Left lung (tissue), 4 donors: ENCODE measurements at regions not wholly inside any gene's neighbourhood (a gene's known extent, or its start where the extent isn't known, plus 50 kb on each side); places are given as distances from the start of the nearest gene placed in this dataset.
A peak's percentile ranks its signal among the peaks of the same experiment; 100 is the strongest.

ENCODE experiments used
- ATAC-seq: fragments of 200-7000 bp; cut with Tn5 transposase; one replicate; pipeline ENCODE4 v1.9.1; 2020; ENCODE audit warnings: moderate library complexity
- DNase-seq, 4 donors: peaks; one replicate each; pipeline ENCODE4 v3.0.0-alpha.2; 2013 to 2020
- H3K27ac ChIP-seq, 2 donors: fragments of 200-600 bp; sonication (generic) in 1 of 2; one replicate each; pipeline versions ENCODE4 v1.5.0 to v1.8.0; 2020 to 2021
- H3K27me3 ChIP-seq, 2 donors: fragments of 200-600 bp; sonication (generic) in 1 of 2; one replicate each; pipeline versions ENCODE4 v1.5.0 to v1.8.0; 2020 to 2021
- H3K36me3 ChIP-seq, 2 donors: fragments of 200-600 bp; sonication (generic) in 1 of 2; one replicate each; pipeline versions ENCODE4 v1.5.0 to v1.8.0; 2020 to 2021
- H3K4me1 ChIP-seq, 2 donors: fragments of 200-600 bp; one replicate each; pipeline ENCODE4 v1.8.0; 2021
- H3K4me3 ChIP-seq, 2 donors: fragments of 200-600 bp; sonication (generic) in 1 of 2; one replicate each; pipeline versions ENCODE4 v1.5.0 to v1.8.0; 2020 to 2021; ENCODE audit warnings: mild to moderate bottlenecking in 1 of 2
- H3K9me3 ChIP-seq, 2 donors: fragments of 200-600 bp; sonication (generic) in 1 of 2; one replicate each; pipeline versions ENCODE4 v1.5.0 to v1.8.0; 2020 to 2021
- CTCF ChIP-seq, 2 donors: fragments of 200-600 bp; sonication (generic) in 1 of 2; IDR thresholded peaks; one replicate each; pipeline versions ENCODE4 v1.5.0 to v1.8.0; 2021; ENCODE audit warnings: antibody characterized with exemption in 2 of 2
- intact Hi-C, 2 donors: fragments of 100-400 bp; cut with DNase I; formaldehyde crosslinking; loops; one replicate each; pipeline versions ENCODE4 v1.11.2 to v1.14.2; 2022
- donor health status: DM: no; HTN: yes; CAD: no.
- donor health status: DM: no; HTN: no; CAD: no.

- ATAC-seq (no peak), DNase-seq (no peak)
- Histone ChIP-seq H3K27ac (no peak overlapping the region), H3K36me3 (no peaks in the 10 kb centered on the region), H3K9me3 (no peaks in the 10 kb centered on the region), H3K4me1 (no peaks in the 10 kb centered on the region), H3K4me3 (no peak overlapping the region), H3K27me3 (no peaks in the 10 kb centered on the region)
- intact Hi-C loops: no loop called here
- no peak for TF ChIP-seq CTCF (IDR thresholded peaks at IDR 0.05)
Observed at GRCh38 chr4:120299631-120300030, 233.0 kb upstream of the MAD2L1 start.

- DNase-seq (no peak), ATAC-seq (no peak)
- no peak for TF ChIP-seq CTCF (IDR thresholded peaks at IDR 0.05)
- no peaks in the 10 kb centered on the region for H3K36me3 ChIP-seq
- H3K27ac ChIP-seq: peak overlapping the region in 1 of 2 donors; percentile 1
- intact Hi-C loops: no loop called here
- no peaks in the 10 kb centered on the region for H3K27me3 ChIP-seq
- H3K9me3 ChIP-seq: no peaks in the 10 kb centered on the region
- no peaks in the 10 kb centered on the region for H3K4me1 ChIP-seq
- H3K4me3 ChIP-seq: no peak overlapping the region
Observed at GRCh38 chr4:120293341-120293740, 226.7 kb upstream of the MAD2L1 start.

GRCh38 chr4:120291541-120291940 is 224.9 kb upstream of the MAD2L1 start:
- Histone ChIP-seq H3K36me3 (no peaks in the 10 kb centered on the region), H3K27me3 (no peaks in the 10 kb centered on the region), H3K27ac (no peak overlapping the region), H3K4me1 (no peaks in the 10 kb centered on the region), H3K9me3 (no peaks in the 10 kb centered on the region), H3K4me3 (no peak overlapping the region)
- ATAC-seq (no peak), DNase-seq (no peak)
- intact Hi-C loops: no loop called here
- no peak for TF ChIP-seq CTCF (IDR thresholded peaks at IDR 0.05)

GRCh38 chr4:120290553-120290952 is 223.9 kb upstream of the MAD2L1 start:
- Histone ChIP-seq H3K36me3 (no peaks in the 10 kb centered on the region), H3K4me3 (no peak overlapping the region), H3K9me3 (no peaks in the 10 kb centered on the region), H3K27me3 (no peaks in the 10 kb centered on the region), H3K27ac (no peak overlapping the region), H3K4me1 (no peaks in the 10 kb centered on the region)
- intact Hi-C loops: no loop called here
- ATAC-seq (no peak), DNase-seq (no peak)
- TF ChIP-seq CTCF (IDR thresholded peaks at IDR 0.05): no peak

- Histone ChIP-seq H3K4me1 (no peaks in the 10 kb centered on the region), H3K27ac (no peak overlapping the region), H3K9me3 (no peaks in the 10 kb centered on the region), H3K36me3 (no peaks in the 10 kb centered on the region), H3K4me3 (no peak overlapping the region), H3K27me3 (no peaks in the 10 kb centered on the region)
- intact Hi-C loops: no loop called here
- TF ChIP-seq CTCF (IDR thresholded peaks at IDR 0.05): peak in 1 of 2 donors; percentile 9
- DNase-seq (peak in 1 of 4 donors; percentile 5), ATAC-seq (no peak)
Observed at GRCh38 chr4:120286813-120287212, 220.2 kb upstream of the MAD2L1 start.
